ENCODE measurements at regions not wholly inside any gene's neighbourhood (a gene's known extent, or its start where the extent isn't known, plus 50 kb on each side); places are given as distances from the start of the nearest gene placed in this dataset.
A peak's percentile ranks its signal among the peaks of the same experiment; 100 is the strongest.

DNA sequence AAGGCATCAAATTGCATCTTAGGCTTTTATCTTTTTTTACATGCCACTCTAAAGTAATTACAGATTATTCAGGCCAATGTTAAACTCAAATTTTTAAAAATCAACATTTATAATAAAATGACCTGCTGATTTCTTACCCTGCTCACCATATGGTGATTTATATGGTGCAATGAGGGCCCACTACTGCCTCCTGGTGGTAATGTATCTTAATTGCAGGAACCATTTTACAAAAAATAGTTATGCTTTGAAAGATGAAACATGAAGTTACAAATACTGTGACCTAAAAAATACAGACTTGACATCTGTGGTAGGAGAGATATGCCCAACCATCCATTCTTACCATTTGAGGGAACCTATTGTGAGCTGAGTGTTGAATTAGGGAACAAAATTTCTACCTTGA is 292.6 kb upstream of the TAS2R1 start:
- DNase-seq (ENCODE audit: low spot score): no peak

DNA sequence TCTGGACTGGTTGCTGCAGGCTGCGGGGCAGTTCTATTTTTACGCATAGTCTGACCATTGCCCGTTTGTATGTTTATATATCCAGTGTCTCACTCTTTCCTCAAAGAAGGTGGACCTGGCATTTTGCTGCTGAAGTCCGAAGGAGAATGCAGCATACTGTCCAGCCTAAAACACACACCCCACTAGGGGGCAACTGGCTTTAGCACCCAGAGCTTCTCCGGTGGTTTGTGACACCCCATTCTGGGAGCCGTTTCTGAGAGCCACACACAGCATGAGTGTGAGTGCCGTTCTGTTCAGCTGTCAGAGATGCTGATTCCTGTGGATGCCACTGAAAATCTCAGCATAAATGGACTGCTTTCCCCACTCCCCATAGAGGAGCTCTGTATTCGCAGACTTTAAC is 290.5 kb upstream of the TAS2R1 start:
- no peak for DNase-seq (ENCODE audit: low spot score)

DNA sequence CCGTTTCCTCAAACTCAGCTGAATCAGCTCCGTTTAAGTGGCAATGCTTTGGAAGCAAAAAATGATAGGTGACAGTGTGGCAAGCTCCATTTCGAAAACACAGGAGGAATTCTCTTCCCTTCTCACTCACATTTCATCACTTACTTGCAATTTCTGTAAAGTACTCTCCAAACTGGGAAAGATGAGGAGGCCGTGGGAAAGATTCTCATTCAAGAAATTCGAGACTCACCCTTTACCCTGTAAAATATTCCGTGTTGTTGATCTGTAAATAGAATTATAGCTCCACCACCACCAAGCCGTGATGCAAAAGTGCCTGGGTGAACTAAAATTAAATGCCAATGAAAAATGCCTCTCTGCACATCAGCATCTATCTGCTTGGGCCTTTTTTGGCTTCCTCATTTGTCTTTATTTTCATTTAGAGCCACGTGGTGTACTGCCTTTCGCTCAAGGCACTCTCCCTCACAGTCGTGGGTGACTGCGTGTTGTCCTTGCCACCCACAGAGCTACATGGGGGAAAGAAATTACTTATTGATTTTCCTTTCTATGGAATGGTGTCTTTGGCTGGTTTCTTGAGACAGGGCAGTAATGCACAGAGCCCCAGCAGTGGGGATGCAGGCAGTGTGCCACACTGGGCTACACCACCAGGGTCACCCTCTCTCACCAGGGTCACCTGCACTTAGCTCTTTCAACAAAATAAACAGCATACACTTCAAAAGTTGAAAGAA is 289.3 kb upstream of the TAS2R1 start:
- DNase-seq (ENCODE audit: low spot score): no peak

DNA sequence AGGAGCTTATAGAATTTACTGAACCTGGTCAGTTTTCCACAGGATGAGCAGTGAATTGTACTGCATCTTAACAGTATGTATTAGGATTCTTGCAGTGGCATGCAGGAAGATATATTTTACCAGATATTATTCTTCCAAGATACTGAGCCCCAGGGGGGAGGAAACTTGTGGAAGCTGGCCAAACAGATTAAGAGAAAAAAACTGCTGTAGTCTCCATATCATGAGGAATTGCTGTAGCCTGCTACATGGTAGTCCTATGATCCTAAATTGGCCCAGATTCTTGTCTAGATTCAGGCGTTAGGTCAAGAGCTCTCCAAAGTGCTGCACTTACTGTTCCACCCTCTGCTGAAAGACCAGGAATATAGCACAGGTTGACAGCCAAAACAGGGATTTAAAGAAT is 275.5 kb upstream of the TAS2R1 start:
- DNase-seq (ENCODE audit: low spot score): no peak

DNA sequence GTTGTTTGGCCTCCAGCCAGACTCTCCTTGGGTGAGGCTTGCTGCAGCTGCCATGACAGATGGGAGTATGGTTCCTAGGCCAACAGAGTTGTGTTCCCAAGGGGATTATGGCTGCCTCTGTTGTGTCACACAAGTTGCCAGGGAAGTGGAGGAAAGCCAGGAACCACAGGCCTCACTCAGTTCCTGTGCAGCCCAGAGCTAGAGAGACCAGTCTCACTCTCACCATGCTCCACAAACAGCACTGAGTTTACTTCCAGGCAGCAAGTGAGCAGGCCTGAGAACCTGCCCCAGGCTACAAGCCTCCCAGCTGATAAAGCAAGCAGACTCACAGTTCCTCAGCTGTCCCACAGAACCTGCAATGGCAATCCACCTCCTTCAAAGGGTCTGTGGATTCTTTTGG is 273.6 kb upstream of the TAS2R1 start:
- peak; percentile 30 for DNase-seq (ENCODE audit: low spot score)

DNA sequence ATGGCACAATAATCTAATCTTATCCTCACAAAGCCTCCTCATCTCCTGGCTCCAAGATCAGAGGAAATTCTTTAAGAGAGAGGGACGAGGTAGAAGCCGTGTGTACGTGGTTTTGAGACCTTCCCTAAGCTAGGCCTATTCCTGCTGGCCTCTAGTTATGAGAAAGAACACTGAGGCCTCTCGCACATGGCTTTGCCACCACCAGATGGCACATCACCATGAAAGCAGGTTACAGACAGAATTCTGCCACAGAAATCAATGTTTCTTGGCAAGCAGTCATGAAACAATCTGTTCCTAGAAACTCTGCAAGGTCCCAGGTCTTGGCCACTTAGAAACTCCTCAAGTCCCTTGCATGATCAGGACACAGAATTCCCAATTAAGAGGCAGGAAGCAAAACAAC is 268.2 kb upstream of the TAS2R1 start:
- DNase-seq (ENCODE audit: low spot score): peak; percentile 56

DNA sequence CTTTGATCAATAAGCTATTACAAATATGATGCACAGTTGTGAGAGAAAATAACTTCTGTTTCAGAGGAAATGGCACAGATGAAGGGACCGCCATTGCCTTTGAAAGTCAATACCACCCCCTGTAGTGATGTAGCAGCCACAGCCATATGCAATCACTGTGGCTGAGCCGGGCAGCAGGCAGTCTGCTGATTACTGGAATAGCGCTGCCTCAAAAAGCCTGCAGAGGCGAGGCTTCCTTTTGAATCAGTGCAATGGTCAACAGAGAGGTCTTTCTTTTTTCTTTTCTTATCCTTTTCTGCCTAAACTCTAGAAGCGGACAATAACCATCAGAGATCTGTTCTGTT is 265.1 kb upstream of the TAS2R1 start:
- no peak for DNase-seq (ENCODE audit: low spot score)

DNA sequence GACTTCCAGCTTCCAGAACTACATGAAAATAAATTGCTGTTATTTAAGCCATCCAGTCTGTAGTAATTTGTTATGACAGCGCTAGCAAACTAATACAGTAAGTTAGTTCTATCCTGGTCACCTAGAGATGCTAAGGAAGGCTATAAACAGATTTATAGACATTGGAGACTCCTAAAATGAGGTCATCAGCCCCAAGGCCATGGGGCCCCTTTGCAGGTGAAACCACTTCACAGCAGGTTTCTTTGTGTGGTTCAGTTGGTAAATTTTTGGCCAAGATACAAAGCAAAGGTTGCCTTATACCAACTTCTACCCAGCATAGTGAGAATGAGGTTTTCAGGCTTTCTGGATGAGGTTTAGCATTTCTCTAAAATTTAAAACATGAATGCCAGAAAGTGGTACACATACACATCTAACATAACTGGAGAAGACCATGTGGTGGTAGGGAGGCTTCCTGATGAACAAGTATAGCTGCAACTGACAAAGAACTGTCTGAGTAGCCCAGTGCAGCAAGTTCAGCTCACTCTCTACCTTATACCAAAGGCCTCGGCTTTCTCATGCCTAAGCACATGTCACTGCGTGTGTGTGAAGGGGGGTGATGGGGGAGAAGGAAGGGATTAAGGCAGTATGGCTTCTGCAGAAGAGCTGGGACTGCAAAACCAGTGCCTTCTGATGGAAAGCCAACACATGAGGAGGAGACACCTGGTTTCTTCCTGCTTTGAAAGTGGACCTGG is 264.6 kb upstream of the TAS2R1 start:
- DNase-seq (ENCODE audit: low spot score): no peak

DNA sequence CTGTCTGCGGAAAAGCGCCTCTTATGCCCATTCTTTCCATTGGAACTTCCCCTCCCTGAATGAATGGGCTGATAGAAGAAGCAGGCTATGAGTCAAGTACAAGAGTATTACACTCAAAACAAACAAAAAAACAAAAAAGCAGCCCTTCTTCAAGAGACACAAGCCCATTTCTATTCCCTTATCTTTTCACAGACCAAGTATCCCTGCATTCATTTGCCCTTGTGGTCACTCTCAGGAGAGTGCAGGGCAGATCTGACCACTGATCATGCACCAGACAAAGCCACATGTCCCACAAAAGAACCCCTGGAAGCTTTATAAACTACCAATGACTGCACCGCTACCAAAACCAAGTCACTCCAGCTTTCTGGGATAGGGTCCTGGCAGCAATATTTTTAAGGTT is 262.5 kb upstream of the TAS2R1 start:
- no peak for DNase-seq (ENCODE audit: low spot score)

DNA sequence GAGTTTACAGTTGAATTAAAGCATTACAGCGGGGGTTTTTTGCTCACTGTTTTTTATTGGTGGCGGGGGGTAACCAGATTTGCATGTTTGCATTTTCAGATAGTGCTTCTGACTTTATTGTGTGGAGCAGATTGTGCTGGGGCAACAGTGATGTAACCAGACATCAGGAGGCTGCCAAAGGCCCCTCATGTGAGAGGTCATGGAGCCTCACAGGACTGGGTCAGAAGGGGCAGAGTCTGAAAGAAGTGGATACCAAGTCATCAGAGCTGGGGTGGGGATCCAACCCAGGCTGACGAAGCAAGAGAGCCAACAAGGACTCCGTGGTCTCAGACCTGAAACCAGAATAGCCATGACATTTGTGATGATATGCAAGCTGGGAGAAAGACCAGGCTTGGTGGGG is 259.4 kb upstream of the TAS2R1 start:
- DNase-seq (ENCODE audit: low spot score): no peak

DNA sequence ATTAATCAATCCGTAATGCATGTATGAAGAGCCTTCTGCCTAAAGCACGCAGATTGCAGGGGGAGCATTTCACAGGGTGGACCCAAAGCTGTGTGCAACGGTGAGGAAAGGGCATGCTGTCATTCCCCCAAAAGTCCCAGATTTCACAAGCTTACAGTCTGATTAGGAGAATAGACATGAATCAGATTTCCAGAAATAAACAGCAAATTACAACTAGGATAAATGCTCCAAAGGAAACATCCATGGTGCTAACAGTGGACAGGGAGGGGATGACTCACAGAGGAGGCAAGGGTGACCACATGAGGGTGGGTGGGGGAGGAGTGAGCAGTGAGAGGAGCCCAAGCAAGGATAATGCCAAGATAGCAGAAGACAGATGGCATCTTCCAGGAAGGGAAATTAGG is 258.4 kb upstream of the TAS2R1 start:
- DNase-seq (ENCODE audit: low spot score): peak; percentile 74

DNA sequence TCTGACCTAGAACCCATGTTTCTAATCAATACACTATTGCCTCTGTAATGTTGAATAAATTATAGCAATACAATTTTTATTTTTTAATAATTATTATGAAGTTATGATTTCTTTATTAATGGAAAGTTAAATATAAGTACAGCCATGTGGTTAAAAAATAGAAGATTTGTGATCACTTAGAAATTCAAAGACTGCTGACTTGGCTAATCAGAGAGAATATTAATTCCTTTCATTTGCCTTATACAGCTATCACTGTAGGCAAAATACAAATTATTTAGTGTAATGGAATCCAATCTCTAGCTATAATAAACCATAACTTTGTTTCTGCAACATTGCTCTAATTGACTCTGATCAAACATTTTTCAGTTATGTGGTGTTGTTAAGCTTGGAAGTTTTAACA is 255.0 kb upstream of the TAS2R1 start:
- no peak for DNase-seq (ENCODE audit: low spot score)

DNA sequence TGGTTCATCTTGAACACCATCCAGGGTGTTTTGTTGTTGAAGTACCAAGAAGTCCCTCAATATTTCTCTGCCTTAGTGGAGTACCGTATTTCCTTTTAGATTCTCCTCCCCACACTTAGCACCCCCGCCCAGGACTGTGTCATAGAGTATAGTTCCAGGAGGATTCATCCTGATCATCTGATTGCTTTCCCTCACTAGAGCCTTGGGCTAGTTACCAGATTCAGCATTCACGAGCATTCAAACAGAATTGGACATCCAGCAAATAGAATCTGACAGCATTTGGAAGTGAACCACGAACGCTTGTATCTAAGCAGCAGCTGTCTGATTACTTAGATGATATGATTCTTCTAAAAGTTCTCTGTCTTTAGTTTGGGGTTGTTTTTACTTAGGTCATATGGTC is 248.1 kb upstream of the TAS2R1 start:
- DNase-seq (ENCODE audit: low spot score): no peak

DNA sequence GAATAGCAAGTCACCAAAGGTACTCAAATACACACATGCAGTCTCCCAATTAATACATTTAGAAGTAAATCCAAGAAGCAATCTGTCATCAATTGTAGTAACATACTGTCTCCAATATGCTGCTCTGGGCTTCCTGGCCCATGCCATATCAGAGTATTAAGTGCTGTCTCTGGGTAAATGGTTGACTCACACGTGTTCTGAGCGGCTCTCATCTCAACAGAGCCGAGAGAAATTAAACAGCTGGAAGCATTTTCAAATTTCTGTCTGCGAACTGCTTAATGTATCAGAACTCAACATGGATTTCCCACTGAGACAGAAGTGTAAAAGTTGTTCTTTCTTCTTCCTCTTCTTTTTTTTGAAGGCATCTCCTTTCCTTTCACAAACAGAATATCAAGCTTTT is 247.3 kb upstream of the TAS2R1 start:
- no peak for DNase-seq (ENCODE audit: low spot score)

DNA sequence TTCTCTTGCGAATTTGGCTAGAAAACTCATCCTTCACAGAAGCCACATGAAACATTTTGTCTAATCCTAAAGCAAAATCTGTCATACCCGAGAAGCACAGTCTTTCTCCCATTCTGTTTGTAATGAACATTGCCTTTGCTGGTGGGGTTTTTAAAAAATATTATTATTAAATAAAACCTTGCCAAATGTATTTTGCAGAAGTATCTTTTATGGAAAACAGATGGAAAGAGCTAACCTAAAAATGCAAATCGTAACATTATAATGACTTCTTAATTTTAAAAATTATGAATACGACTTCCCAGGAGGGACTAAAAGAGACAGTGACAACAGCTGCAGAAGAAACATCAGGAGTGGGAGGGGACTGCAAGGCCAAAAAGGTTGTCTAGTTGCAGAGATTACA is 246.3 kb upstream of the TAS2R1 start:
- DNase-seq (ENCODE audit: low spot score): no peak

DNA sequence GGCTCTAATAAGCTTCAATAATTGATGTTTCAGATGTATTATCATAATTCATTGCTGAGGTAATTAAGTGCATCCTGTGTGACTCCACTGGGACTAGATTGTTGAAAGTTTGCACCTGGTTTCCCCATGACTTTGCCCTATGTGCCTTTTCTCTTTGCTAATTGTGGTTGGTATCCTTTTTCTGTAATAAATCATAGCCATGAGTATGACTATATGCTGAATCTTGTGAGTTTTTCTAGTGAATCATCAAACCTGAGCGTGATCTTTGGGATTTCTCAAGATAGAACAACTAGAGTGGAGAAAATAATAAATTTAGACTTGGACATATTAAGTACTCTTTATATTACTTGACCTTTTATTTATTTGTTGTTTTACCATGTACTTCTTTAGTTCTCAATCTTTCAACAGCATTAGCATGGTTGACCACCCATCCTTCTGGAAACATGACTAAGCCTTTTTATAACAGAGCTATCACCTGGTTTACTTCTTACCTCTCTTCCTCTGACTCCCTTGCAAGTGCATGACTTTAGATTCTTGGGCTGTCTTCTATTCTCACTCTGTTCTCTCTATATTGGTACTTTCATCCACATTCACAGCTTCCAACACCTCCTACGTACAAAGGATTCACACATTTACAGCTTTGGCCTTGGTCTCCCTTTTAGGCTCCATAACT is 239.6 kb upstream of the TAS2R1 start:
- no peak for DNase-seq (ENCODE audit: low spot score)

DNA sequence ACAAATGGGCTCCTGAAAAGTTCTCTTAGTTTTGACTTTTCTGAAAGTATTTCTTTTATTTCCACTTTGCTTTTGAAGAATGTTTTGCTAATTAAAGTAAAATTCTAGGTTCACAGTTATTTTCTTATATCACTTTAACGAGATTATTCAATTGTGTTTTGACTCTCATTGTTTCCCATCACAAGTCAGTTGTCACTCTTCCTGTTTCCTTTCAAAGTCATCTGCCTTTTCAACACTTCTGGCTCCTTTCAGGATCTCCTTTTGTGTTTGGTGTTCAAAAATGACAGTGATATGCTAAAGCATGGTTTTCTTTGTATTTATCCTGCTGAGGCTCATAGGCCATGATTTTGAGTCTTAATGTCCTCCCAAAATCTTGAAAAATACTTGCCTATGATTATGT is 235.4 kb upstream of the TAS2R1 start:
- DNase-seq (ENCODE audit: low spot score): no peak

DNA sequence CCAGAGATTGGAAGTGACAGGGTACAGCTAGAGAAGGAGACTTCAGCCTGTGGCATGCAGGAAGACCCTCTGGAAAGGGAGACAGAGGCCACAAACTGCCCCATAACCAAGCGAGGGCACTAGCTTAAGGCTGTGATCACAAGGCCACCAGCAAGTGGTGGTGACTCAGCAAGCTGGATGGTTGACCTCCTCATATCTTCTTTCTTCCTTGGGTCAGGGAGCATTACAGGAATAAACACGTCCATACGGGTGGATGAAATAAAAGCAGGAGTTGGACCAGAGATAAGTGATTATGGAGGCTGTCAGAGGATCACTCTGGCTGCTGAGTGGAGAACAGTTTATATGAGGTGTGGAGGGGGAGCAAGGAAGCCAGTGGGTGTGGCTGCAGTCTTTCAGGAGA is 234.6 kb upstream of the TAS2R1 start:
- DNase-seq (ENCODE audit: low spot score): no peak

DNA sequence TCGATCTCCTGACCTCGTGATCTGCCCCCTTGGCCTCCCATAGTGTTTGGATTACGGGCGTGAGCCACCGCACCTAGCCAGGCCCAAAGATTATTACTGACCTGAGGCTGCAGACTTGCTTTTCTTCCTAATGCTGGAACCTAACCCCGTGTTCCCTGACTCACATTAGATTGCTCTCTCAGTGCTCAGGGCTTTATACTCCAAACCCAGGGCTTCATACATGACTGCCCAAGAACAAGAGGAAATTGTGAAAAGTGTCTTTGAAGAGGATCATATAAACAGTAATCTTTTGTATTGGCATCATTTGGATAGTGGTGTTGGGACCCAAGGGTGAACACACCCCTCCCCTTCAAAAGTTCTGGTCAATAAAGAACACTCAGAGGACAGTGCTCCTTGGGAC is 233.3 kb upstream of the TAS2R1 start:
- no peak for DNase-seq (ENCODE audit: low spot score)

DNA sequence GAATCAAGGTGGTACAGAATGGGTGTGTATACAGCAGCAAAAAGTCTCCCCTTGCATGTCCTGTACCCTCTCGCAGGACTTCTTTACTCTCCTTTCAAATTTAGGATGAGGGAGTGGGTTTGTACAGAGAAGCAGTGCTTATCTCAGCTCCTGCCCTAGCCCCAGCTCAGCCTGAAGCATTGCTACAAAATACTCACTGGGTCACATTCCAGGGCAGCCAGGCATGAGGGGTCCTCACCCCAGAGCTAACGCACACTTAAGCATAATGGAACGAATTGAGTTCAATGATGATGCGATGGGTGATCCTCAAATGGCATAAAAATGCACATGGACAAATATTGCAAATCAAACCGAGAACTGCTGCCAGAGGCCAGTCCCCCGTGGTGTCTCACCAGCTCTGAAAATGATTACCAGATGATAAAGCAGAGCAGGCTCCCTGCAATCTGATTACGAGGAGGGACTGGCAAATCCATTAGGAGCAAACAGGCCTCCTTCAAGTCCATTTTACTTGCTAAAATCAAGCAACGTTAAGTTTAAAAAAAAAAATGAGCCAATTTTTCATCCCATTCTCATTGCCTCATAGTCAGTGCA is 231.6 kb upstream of the TAS2R1 start:
- no peak for DNase-seq (ENCODE audit: low spot score)

DNA sequence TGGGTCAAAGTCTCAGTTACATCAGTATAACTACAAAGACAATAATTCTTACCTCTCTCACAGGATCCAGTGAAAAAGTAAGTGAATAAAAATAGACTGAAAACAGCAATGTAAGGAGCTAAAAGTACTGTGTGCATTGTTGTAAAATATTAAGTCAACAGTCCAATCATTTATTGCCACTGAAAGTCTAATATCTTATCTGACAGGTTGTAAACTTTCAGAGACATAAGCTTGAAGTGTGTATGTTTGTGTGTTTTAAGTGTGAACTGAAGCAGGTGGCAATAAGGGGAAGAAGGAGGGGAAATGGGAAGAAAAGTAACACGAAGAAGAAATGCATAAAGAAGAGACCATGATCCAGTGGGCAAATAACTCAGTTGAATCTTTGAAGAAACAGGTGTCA is 229.7 kb upstream of the TAS2R1 start:
- no peak for DNase-seq (ENCODE audit: low spot score)

DNA sequence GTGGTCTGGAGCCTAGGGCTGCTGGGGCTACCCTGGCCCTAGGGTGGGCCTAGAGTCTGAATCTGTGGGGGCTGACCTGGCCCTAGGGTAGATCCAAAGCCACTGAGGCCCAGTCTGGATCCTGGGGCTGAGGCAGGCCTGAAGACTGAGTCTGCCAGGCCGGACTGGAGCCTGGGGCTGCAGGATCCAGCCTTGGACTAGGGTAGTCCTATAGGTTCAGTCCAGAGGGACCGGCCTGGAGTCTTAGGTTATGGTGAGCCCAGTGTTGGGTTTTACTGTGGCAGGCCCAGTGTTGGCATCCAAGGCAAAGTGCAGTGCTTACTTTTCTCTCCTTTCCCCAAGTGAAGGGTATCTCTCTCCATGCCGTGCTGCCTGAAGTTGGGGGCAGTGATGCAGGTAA is 227.9 kb upstream of the TAS2R1 start:
- no peak for DNase-seq (ENCODE audit: low spot score)

DNA sequence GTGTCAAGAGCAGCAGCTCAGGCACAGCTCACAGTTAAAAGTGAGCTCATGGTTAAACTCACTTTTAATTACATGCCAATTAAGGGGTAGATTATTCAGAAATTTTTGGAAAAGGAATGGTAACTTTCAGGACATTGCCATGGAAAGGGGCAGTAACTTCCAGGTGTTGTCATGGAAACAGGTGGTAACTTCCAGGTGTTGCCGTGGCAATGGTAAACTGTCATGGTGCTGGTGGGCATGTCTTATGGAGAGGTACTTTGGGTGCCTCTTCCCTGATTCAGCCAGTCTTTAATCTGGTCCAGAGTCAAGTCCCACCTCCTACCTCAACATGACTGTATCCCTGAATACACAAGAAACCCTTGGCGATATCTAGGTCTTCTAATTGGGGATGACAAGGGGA is 223.2 kb upstream of the TAS2R1 start:
- no peak for DNase-seq (ENCODE audit: low spot score)

All from H4 (cell line).